ENCODE measurements at regions not wholly inside any gene's neighbourhood (a gene's known extent, or its start where the extent isn't known, plus 50 kb on each side); places are given as distances from the start of the nearest gene placed in this dataset.

GRCh38 chr4:31645236-31645635 is 925.1 kb downstream of the PCDH7 start:
- TF ChIP-seq CTCF (IDR thresholded peaks at IDR 0.05 in 4 of 5, conservative IDR thresholded peaks at IDR 0.05 in 1 of 5), result no peak
- TF ChIP-seq POLR2A (IDR thresholded peaks at IDR 0.05), result no peak
